Stimulated activated naive CD4-positive, alpha-beta T cell (primary cell): ENCODE measurements at regions not wholly inside any gene's neighbourhood (a gene's known extent, or its start where the extent isn't known, plus 50 kb on each side); places are given as distances from the start of the nearest gene placed in this dataset.
"Not testable (repeated sequence)": the region's sequence is repeated elsewhere in the genome, so short reads cannot be mapped to it uniquely, and the experiment has no call there.

Experiments
- DNase-seq, 6 experiments: peaks; one replicate each; lab custom pipeline; 2025; lab: John Stamatoyannopoulos, UW

DNA sequence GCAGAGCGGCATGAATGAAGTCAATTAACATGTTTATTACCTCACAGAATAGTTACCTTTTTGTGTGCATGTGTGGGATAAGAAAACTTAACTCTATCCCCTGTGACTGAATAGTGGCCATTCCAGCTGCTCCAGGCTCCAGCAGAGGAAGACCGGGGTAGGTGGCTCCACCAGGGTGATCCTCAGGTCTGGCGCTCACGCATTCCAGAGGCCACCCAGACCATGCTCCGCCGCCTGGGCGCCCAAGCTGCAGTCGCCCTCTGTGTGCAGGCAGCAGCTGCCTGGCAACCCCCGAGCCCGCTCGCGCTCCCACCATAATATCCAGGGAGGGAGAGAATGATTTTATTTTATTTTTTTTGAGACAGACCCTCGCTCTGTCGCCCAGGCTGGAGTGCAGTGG is 1474.5 kb upstream of the TPTE start:
- DNase-seq, result not testable (repeated sequence)

DNA sequence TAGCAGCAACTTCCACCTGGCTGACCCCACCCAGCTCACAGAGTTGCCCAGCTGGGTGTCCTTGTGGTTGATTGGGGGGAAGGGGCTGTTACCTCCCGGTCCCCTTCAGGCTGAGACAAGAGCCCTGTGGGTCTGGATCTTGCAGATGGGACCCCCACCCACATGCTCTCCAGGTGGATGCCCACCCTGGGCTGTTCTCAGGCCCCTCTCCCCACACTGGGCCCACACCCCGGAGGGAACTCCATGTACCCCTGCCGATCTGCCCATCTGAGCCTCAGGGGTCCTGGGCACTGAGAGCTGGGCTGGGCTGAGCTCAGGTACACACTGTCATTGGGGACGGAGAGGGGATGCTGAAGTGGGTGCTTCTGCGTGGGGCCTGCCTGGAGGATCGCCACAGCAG is 1453.9 kb upstream of the TPTE start:
- DNase-seq, result not testable (repeated sequence)

DNA sequence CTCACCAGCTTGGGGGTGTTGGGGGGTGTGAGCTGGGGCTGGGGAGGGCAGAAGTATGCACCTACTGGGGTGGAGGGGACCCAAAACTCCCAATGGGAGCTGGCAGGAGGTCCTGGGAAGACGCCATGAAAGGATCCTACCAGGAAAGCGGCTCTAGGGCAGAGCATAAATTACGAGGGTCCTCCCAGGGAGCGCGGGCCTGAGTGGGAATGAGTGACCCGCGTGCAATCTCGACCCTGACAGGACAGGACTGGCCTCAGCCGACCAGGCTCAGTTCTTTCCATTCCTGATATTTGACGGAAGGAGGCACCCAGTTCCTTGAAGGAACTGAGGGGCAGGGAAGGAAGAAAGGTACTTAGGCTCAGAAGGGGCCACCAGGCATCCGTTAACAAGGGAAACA is 1452.8 kb upstream of the TPTE start:
- DNase-seq, result not testable (repeated sequence)

DNA sequence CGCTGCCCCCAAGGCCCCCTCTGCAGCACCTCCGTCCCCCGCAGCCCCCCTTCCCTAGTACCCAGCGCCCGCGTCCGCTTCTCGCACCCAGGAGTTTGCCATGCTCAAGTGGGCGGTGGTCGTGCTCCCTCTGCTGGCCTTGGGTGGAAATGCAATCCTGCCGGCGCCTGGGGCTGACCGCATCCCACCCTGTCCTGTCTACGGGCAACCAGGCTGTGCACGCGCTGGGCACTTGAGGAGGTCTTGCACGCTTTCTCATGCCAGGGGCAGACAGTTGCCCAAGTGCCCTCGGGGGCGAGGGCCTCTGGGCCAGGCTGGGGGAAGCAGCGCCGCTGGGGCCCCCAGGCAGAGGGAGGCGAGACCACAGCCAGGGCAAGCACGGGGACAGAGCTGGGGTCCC is 1450.7 kb upstream of the TPTE start:
- DNase-seq, result peak in 1 of 6 experiments; percentile 23

DNA sequence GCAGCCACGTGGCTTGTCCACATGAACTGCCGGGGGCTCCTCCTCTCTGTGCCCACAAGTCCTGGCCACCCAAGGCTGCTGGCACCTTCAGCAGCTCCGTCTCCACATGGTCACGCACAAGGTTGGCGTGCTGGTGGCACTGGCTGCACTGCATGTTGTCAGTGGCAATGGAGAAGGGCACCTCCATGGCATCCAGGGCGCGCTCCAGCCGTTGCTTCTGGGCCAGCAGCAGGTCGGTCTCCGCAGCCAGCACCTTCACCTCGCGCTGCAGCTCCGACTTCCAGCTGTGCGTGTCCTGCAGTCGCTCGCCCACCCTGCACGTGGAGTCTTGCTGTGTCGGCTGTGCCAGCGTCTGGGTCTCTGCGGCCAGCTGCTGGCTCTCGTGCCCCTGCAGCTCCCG is 1448.4 kb upstream of the TPTE start:
- DNase-seq, result not testable (repeated sequence)

DNA sequence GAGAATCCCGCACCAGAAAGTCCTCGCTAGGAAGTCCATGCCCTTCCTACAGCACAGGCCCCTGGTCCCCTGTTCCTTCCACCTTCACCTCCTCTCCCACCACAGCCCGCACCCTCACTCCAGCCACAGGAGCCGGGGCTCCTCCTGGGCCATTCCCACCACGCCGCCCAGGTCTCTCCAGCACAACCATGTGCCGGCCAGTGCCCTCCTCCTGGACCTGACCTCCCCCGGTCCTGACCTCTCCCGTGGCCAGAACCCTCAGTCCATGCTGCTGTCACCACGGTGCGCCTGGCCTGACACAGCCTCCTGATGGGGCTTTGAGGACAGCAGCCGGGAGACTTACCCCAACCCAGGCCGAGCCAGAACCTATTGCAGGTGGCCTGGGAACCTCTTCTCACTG is 1446.6 kb upstream of the TPTE start:
- not testable (repeated sequence) for DNase-seq

DNA sequence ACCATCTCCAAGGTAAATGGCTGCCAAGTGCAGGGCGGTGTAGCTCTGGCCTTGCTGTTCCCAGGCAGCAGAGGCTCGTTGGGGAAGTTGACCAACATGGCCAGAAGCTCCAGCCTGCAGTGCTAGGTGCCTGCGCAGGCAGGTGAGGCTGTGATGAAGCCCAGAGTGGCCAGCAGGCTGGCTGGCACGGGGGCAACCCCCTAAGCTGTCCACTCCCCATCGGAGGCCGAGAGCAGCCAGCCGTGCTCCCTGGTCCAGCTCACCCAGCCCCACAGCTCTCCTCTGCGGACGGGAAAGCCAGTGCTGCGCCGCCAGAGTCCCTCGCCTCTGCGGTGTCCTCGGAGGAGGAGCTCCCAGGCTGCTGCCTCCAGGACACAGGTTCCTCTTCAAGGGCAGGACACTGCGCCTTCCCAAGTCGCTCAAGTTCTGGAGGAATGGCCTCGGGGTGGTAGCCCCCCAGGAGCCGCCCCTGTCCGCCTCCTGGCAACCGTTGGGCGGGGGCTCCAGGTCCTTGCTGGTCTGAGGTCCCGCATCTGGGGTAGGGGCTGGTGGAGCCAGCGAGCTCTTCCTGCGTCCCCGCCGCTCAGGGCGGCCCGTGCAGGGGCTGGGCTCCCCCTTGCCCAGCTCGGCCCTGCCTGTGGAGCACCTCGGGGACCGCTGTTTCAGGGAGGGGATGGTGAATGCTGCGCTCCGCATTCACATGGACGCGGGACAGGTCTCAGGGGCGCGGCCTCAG is 1438.1 kb upstream of the TPTE start:
- not testable (repeated sequence) for DNase-seq

DNA sequence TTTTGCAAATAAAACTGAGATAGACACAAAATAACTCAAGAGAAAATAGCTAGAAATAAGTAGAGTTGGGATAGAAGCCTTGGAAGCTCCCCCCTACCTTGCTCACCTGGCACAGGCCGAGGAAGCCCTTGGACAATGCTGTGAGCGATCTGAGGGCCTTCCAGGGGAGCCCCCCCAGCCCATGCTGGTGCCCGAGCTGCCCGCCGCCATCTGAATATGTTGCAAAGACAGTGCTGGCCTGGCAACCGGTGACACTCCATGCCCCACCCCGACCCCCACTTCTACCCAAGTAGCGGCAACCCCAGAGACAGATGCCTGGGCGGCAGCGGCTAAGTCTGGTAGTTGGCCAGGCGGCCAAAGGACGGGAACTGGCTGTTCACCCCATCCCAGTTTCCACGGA is 1435.1 kb upstream of the TPTE start:
- DNase-seq, result not testable (repeated sequence)

DNA sequence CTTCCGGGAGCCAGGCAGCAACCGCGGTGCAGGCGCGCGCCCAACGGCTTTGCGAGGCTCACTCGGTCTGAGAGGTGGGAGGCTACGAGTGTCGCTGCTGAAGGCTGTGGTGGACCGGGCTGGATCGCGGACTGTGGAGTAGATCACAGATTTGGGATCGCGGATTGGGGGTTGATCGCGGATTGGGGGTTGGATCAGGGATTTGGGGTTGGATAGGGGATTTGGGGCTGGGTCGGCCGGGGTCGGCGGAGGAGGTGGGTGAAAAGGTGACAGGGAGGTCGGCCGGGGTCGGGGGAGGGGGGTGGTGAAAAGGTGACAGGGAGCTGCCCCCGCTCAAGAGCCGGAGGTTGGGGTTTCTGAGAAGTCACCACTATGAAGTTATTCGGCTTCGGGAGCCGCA is 1433.6 kb upstream of the TPTE start:
- DNase-seq, result not testable (repeated sequence)

DNA sequence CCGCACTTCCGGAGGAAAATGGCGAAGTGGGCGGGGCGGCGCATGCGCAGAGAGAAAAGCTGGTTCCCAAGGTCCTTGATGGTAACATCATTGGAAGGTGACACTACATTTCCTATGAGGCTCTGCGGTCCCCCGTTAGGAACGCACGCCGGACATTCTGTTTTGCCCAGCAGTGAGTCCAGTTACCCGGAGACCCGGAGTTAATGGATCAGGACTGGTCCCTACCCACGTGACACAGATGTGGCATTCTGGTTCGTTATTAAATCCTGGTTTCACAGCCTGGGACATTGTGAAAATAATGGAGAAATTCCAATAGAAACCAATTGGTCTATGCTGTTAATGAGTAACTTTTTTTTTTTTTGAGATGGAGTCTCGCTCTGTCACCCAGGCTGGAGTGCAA is 1391.6 kb upstream of the TPTE start:
- not testable (repeated sequence) for DNase-seq

DNA sequence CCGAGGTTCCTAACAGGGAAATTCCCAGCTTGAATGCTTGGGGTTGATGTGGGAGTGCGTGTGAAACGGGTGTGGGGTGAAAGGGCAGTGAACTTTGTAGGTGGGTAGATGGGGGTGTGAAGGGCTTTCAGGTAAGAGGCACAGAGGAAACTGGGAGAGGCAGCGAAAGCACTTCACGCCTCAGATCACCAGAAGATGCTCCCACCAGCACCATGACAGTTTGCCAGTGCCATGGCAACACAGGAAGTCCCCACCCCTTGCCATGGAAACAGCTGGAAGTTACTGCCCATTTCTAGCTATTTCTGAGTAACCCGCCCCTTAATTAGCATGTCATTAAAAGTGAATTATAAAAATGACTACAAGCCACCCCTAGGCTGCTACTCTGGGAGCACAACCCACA is 1390.6 kb upstream of the TPTE start:
- DNase-seq, result not testable (repeated sequence)
